SK-N-MC (cell line): ENCODE measurements at regions not wholly inside any gene's neighbourhood (a gene's known extent, or its start where the extent isn't known, plus 50 kb on each side); places are given as distances from the start of the nearest gene placed in this dataset.
A peak's percentile ranks its signal among the peaks of the same experiment; 100 is the strongest.

ENCODE experiments used
- DNase-seq: peaks from one replicate; pipeline ENCODE4 v3.0.0-alpha.2; 2011; ENCODE audit warnings: low read depth, low spot score
- H3K27ac ChIP-seq: fragments of 200-600 bp; sonication (generic); 2 replicates; pipeline ENCODE4 v1.5.1; 2016; ENCODE audit warnings: mixed run types
- H3K36me3 ChIP-seq: fragments of 200-600 bp; sonication (generic); 2 replicates; pipeline ENCODE4 v1.6.1; 2017; ENCODE audit warnings: antibody characterized with exemption, low read length, mixed read lengths; ENCODE audit not compliant: insufficient read depth
- H3K4me3 ChIP-seq: fragments of 200-600 bp; sonication (generic); 2 replicates; pipeline ENCODE4 v1.5.1; 2016
- H3K9ac ChIP-seq: fragments of 200-600 bp; sonication (generic); 2 replicates; pipeline ENCODE4 v1.8.0; 2017; ENCODE audit warnings: mixed run types, mixed read lengths; ENCODE audit not compliant: insufficient read length
- H3K9me3 ChIP-seq: fragments of 200-600 bp; sonication (generic); 2 replicates; pipeline ENCODE4 v1.6.1; 2017; ENCODE audit warnings: low read depth, mild to moderate bottlenecking, antibody characterized with exemption, low read length, moderate library complexity, mixed read lengths
- EZH2 ChIP-seq: fragments of 200-600 bp; sonication (generic); IDR thresholded peaks from one replicate; pipeline ENCODE4 v1.6.1; 2017; ENCODE audit warnings: antibody characterized with exemption
- FOXP2 ChIP-seq: optimal IDR thresholded peaks from 2 replicates; pipeline ENCODE3; 2011; ENCODE audit warnings: mild to moderate bottlenecking, moderate library complexity; ENCODE audit not compliant: insufficient read depth; ENCODE audit errors: extremely low read length, control extremely low read depth
- POLR2AphosphoS5 ChIP-seq: IDR thresholded peaks from 2 replicates; pipeline ENCODE4 v1.6.1; 2012; ENCODE audit warnings: mild to moderate bottlenecking, low read depth, low read length, borderline replicate concordance

GRCh38 chr7:110051372-110051771 lies 1039.6 kb upstream of the LRRN3 start:
- Histone ChIP-seq H3K27ac (peak overlapping the region; percentile 74), H3K4me3 (no peak overlapping the region), H3K36me3 (no peaks in the 10 kb centered on the region), H3K9ac (no peak overlapping the region), H3K9me3 (no peaks in the 10 kb centered on the region)
- DNase-seq: no peak
- TF ChIP-seq EZH2 (no peak), POLR2AphosphoS5 (no peak), FOXP2 (no peak)

GRCh38 chr7:110056331-110056730 lies 1034.6 kb upstream of the LRRN3 start:
- Histone ChIP-seq H3K9ac (no peak overlapping the region), H3K9me3 (no peaks in the 10 kb centered on the region), H3K36me3 (no peaks in the 10 kb centered on the region), H3K27ac (no peak overlapping the region), H3K4me3 (no peak overlapping the region)
- DNase-seq: no peak
- no peak for TF ChIP-seq EZH2
- TF ChIP-seq FOXP2: no peak
- no peak for TF ChIP-seq POLR2AphosphoS5

GRCh38 chr7:110058401-110058800 lies 1032.5 kb upstream of the LRRN3 start:
- H3K9ac ChIP-seq: no peak overlapping the region
- no peak for DNase-seq
- H3K4me3 ChIP-seq: no peak overlapping the region
- no peaks in the 10 kb centered on the region for H3K36me3 ChIP-seq
- no peak overlapping the region for H3K27ac ChIP-seq
- H3K9me3 ChIP-seq: no peaks in the 10 kb centered on the region
- TF ChIP-seq POLR2AphosphoS5: no peak
- no peak for TF ChIP-seq FOXP2
- TF ChIP-seq EZH2: no peak

- Histone ChIP-seq H3K36me3 (no peaks in the 10 kb centered on the region), H3K9ac (no peak overlapping the region), H3K4me3 (no peak overlapping the region), H3K27ac (no peak overlapping the region), H3K9me3 (no peaks in the 10 kb centered on the region)
- DNase-seq: no peak
- TF ChIP-seq FOXP2 (no peak), EZH2 (no peak), POLR2AphosphoS5 (no peak)
Measured at GRCh38 chr7:110061387-110061786, 1029.5 kb upstream of the LRRN3 start.

GRCh38 chr7:110065121-110065520 lies 1025.8 kb upstream of the LRRN3 start:
- no peak overlapping the region for H3K4me3 ChIP-seq
- TF ChIP-seq FOXP2: no peak
- no peak for TF ChIP-seq POLR2AphosphoS5
- TF ChIP-seq EZH2: no peak
- no peak overlapping the region for H3K27ac ChIP-seq
- no peaks in the 10 kb centered on the region for H3K36me3 ChIP-seq
- H3K9me3 ChIP-seq: no peaks in the 10 kb centered on the region
- H3K9ac ChIP-seq: no peak overlapping the region
- no peak for DNase-seq

- H3K9ac ChIP-seq: no peak overlapping the region
- DNase-seq: no peak
Measured at GRCh38 chr7:110066843-110067242, 1024.1 kb upstream of the LRRN3 start.

GRCh38 chr7:110071192-110071591 lies 1019.7 kb upstream of the LRRN3 start:
- Histone ChIP-seq H3K9ac (no peak overlapping the region), H3K27ac (no peak overlapping the region)
- TF ChIP-seq FOXP2 (no peak), EZH2 (no peak), POLR2AphosphoS5 (no peak)

More at GRCh38 chr7:110066843-110067242, 1024.1 kb upstream of the LRRN3 start:
- no peak for TF ChIP-seq FOXP2
- no peak for TF ChIP-seq EZH2
- no peak for TF ChIP-seq POLR2AphosphoS5
- H3K9me3 ChIP-seq: no peaks in the 10 kb centered on the region
- H3K27ac ChIP-seq: no peak overlapping the region
- no peaks in the 10 kb centered on the region for H3K36me3 ChIP-seq
- H3K4me3 ChIP-seq: no peak overlapping the region

GRCh38 chr7:110075450-110075849 lies 1015.5 kb upstream of the LRRN3 start:
- DNase-seq: no peak
- H3K27ac ChIP-seq: no peak overlapping the region
- TF ChIP-seq EZH2 (no peak), FOXP2 (no peak), POLR2AphosphoS5 (no peak)
- no peak overlapping the region for H3K4me3 ChIP-seq
- H3K36me3 ChIP-seq: no peaks in the 10 kb centered on the region
- no peak overlapping the region for H3K9ac ChIP-seq
- H3K9me3 ChIP-seq: no peaks in the 10 kb centered on the region

More at GRCh38 chr7:110071192-110071591, 1019.7 kb upstream of the LRRN3 start:
- no peaks in the 10 kb centered on the region for H3K36me3 ChIP-seq
- no peak overlapping the region for H3K4me3 ChIP-seq
- no peak for DNase-seq
- H3K9me3 ChIP-seq: no peaks in the 10 kb centered on the region

GRCh38 chr7:110076194-110076593 lies 1014.7 kb upstream of the LRRN3 start:
- Histone ChIP-seq H3K27ac (no peak overlapping the region), H3K4me3 (no peak overlapping the region), H3K9ac (no peak overlapping the region), H3K9me3 (no peaks in the 10 kb centered on the region), H3K36me3 (no peaks in the 10 kb centered on the region)
- no peak for DNase-seq
- no peak for TF ChIP-seq POLR2AphosphoS5
- no peak for TF ChIP-seq EZH2
